ENCODE measurements at regions not wholly inside any gene's neighbourhood (a gene's known extent, or its start where the extent isn't known, plus 50 kb on each side); places are given as distances from the start of the nearest gene placed in this dataset.
"Not testable (repeated sequence)": the region's sequence is repeated elsewhere in the genome, so short reads cannot be mapped to it uniquely, and the experiment has no call there.

DNA sequence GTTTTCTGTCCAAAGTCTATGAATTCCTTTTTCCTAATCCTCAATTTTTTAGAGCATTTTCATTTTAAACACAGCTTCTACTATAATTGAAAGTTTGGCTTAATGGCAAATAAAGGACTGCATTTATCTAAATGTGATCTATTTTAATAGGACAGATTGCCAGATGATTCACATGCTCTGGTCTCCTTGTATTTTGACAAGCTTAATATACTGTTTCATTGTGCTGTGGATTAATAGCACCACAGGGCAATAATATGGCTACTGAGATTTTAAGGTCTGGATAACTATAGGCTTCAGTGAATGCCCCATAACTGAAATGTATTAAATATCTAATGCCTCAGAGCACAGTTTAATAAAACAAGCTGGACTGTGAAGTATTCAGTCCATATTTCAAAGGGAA lies 1362.8 kb downstream of the XPNPEP1 start:
- ATAC-seq (replicated peaks in 6 of 8) = no peak
- in situ Hi-C loops (cut with MboI; ENCODE audit: low pct_unique_long_range_greater_than_20kb in 2 of 9, low sequenced_read_pairs in 9 of 9, unreplicated experiment in 9 of 9) = no loop called here
- Histone ChIP-seq H3K27ac (no peak overlapping the region), H3K4me1 (replicated peaks in 1 of 2) (no peaks in the 10 kb centered on the region), H3K4me3 (no peak overlapping the region)

DNA sequence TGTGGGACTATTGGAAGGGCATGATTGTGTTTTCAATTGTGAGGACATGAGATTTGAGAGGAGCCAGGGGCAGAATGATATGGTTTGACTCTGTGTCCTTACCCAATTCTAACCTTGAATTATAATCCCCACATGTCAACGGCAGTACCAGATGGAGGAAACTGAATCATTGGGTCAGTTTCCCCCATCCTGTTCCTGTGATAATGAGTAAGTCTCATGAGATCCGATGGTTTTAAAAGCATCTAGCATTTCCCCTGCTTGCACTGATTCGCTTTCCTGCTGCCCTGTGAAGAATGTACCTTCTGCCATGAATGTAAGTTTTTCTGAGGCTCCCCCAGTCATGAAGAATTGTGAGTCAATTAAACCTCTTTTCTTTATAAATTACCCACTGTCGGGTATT lies 1367.1 kb downstream of the XPNPEP1 start:
- Histone ChIP-seq H3K4me1 (replicated peaks in 1 of 2) (no peaks in the 10 kb centered on the region), H3K27ac (no peak overlapping the region), H3K4me3 (no peak overlapping the region)
- no peak for ATAC-seq (replicated peaks in 6 of 8)
- in situ Hi-C loops (cut with MboI; ENCODE audit: low pct_unique_long_range_greater_than_20kb in 2 of 9, low sequenced_read_pairs in 9 of 9, unreplicated experiment in 9 of 9) = no loop called here
- WGBS, 10 experiments = 0 to 80% (median 48%) methylated on average over 1 to 4 of the region's 4 CpGs

- Histone ChIP-seq H3K27ac (no peak overlapping the region), H3K4me3 (no peak overlapping the region), H3K4me1 (replicated peaks in 1 of 2) (no peaks in the 10 kb centered on the region)
- in situ Hi-C loops (cut with MboI; ENCODE audit: low pct_unique_long_range_greater_than_20kb in 2 of 9, low sequenced_read_pairs in 9 of 9, unreplicated experiment in 9 of 9) = loop anchor here in 1 of 9 experiments (25.0 kb wide), 2 partner anchors 184 to 434 kb away; no protein-coding TSS in a partner anchor
- ATAC-seq (replicated peaks in 6 of 8) = no peak
- WGBS, 10 experiments = 60 to 80% (median 67%) methylated on average over 1 of the region's 1 CpG; no CpG with 5 or more reads in 7 of the 10 experiments
Measured at GRCh38 chr10:108545921-108546320, 1377.4 kb downstream of the XPNPEP1 start.

- in situ Hi-C loops (cut with MboI; ENCODE audit: low pct_unique_long_range_greater_than_20kb in 2 of 9, low sequenced_read_pairs in 9 of 9, unreplicated experiment in 9 of 9) = loop anchor here in 1 of 9 experiments (25.0 kb wide), 2 partner anchors 182 to 432 kb away; no protein-coding TSS in a partner anchor
- H3K27ac ChIP-seq = no peak overlapping the region
- no peak overlapping the region for H3K4me3 ChIP-seq
- WGBS, 10 experiments = 10 to 100% (median 44%) methylated on average over 1 to 7 of the region's 10 CpGs; no CpG with 5 or more reads in 4 of the 10 experiments
- no peaks in the 10 kb centered on the region for H3K4me1 ChIP-seq (replicated peaks in 1 of 2)
- ATAC-seq (replicated peaks in 6 of 8) = peak in 6 of 8 experiments; percentile 56 to 85 (median 78)
Measured at GRCh38 chr10:108544500-108545120, 1378.7 kb downstream of the XPNPEP1 start.

GRCh38 chr10:108533551-108533950 lies 1369.0 kb upstream of the SORCS1 start:
- H3K4me1 ChIP-seq (replicated peaks in 1 of 2); H3K4me3 ChIP-seq; H3K27ac ChIP-seq; ATAC-seq (replicated peaks in 6 of 8): not testable (repeated sequence)
- WGBS, 10 experiments = 21 to 90% (median 78%) methylated on average over 3 to 6 of the region's 6 CpGs
- in situ Hi-C loops (cut with MboI; ENCODE audit: low pct_unique_long_range_greater_than_20kb in 2 of 9, low sequenced_read_pairs in 9 of 9, unreplicated experiment in 9 of 9) = loop anchor here in 1 of 9 experiments (25.0 kb wide), 2 partner anchors 171 to 421 kb away; no protein-coding TSS in a partner anchor

DNA sequence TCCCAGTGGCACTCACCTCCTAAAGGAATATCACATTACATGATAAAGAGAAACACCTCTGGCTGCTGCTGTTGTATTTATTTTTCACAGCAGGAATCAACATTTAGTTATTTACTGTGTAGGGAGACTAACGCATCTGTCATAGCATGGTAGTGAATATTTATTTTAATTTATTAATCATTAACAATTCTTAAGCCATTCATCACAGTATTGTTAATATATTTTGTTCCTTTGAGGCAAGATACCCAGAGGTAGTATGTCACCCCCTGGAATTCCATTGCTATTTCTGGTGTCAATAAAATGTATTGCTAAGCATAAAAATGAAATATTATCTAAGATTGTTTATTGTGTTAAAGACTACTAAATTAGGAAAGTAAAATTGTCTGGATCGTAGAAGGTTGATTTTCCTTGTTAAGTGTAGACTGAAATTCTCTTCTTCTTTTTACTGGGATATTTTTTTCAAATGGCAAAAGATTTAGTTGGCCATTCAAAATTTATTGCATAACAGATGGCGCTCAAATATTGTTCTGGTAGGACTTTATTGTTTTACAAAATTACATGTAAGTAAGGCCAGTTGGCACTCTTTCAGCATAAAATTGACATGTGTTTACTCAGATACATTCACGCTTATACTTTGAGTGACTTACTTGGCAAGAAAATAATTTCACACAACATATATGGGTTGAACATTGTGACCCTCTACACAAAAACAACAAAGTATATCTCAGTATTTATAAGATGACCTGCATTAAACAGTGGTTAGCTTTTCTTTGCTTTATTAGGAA lies 1358.7 kb upstream of the SORCS1 start:
- in situ Hi-C loops (cut with MboI; ENCODE audit: low pct_unique_long_range_greater_than_20kb in 2 of 9, low sequenced_read_pairs in 9 of 9, unreplicated experiment in 9 of 9) = no loop called here
- H3K4me1 ChIP-seq (replicated peaks in 1 of 2) = no peaks in the 10 kb centered on the region
- ATAC-seq (replicated peaks in 6 of 8) = no peak
- 0 to 100% (median 77%) methylated on average over 2 to 4 of the region's 4 CpGs; no CpG with 5 or more reads in 1 of the 10 experiments for WGBS, 10 experiments
- H3K4me3 ChIP-seq = no peak overlapping the region
- no peak overlapping the region for H3K27ac ChIP-seq

- 0 to 76% (median 24%) methylated on average over 1 to 8 of the region's 8 CpGs; no CpG with 5 or more reads in 2 of the 10 experiments for WGBS, 10 experiments
- no peak overlapping the region for H3K4me3 ChIP-seq
- H3K4me1 ChIP-seq (replicated peaks in 1 of 2) = no peaks in the 10 kb centered on the region
- ATAC-seq (replicated peaks in 6 of 8) = no peak
- no peak overlapping the region for H3K27ac ChIP-seq
- in situ Hi-C loops (cut with MboI; ENCODE audit: low pct_unique_long_range_greater_than_20kb in 2 of 9, low sequenced_read_pairs in 9 of 9, unreplicated experiment in 9 of 9) = no loop called here
Measured at GRCh38 chr10:108521827-108522492, 1357.5 kb upstream of the SORCS1 start.

DNA sequence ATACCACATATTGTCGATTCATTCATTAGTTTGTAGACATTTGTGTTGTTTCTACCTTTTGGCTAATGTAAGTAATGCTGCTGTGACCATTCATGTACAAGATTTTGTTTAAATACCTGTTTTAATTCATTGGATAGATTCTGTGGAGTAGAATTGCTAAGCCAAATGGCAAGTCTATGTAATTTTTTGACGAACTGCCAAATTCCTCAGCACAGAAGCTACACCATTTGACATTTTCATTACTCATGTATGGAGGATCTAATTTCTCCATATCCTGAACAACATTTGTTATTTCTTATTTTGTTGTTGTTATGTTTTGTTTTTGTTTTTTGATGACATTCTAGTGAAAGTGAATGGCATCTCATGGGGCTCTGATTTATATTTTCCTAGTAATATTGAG lies 1351.3 kb upstream of the SORCS1 start:
- ATAC-seq (replicated peaks in 6 of 8) = no peak
- WGBS, 10 experiments = 14 to 100% (median 75%) methylated on average over 1 to 2 of the region's 2 CpGs; no CpG with 5 or more reads in 1 of the 10 experiments
- in situ Hi-C loops (cut with MboI; ENCODE audit: low pct_unique_long_range_greater_than_20kb in 2 of 9, low sequenced_read_pairs in 9 of 9, unreplicated experiment in 9 of 9) = no loop called here
- H3K4me3 ChIP-seq = no peak overlapping the region
- H3K4me1 ChIP-seq (replicated peaks in 1 of 2) = no peaks in the 10 kb centered on the region
- H3K27ac ChIP-seq = no peak overlapping the region

GRCh38 chr10:108500396-108500795 lies 1335.9 kb upstream of the SORCS1 start:
- no peaks in the 10 kb centered on the region for H3K4me1 ChIP-seq (replicated peaks in 1 of 2)
- no peak for ATAC-seq (replicated peaks in 6 of 8)
- 0 to 100% (median 81%) methylated on average over 1 to 3 of the region's 3 CpGs for WGBS, 10 experiments
- H3K4me3 ChIP-seq = no peak overlapping the region
- in situ Hi-C loops (cut with MboI; ENCODE audit: low pct_unique_long_range_greater_than_20kb in 2 of 9, low sequenced_read_pairs in 9 of 9, unreplicated experiment in 9 of 9) = no loop called here
- no peak overlapping the region for H3K27ac ChIP-seq

DNA sequence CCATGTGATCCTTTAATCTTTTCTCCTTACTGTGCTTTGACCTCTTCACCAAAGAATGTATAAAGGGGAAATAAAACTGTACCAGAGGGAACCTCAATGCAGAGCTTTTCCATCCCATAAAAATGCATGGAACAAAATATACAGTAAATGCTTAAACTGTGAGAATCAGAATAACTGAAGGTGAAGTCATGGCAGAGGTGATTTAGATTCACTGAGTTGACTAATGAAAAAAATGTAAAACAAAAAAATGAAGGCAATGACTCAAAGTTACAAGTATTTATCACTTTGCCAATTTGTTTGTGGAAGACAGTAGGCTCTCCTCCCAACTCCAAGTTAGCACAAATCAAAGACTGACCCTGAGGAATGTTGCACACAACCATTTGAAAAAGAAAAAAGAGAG lies 1331.6 kb upstream of the SORCS1 start:
- no peak for ATAC-seq (replicated peaks in 6 of 8)
- in situ Hi-C loops (cut with MboI; ENCODE audit: low pct_unique_long_range_greater_than_20kb in 2 of 9, low sequenced_read_pairs in 9 of 9, unreplicated experiment in 9 of 9) = no loop called here
- Histone ChIP-seq H3K4me1 (replicated peaks in 1 of 2) (no peaks in the 10 kb centered on the region), H3K4me3 (no peak overlapping the region), H3K27ac (no peak overlapping the region)

GRCh38 chr10:108490944-108491343 lies 1326.4 kb upstream of the SORCS1 start:
- Histone ChIP-seq H3K27ac (no peak overlapping the region), H3K4me3 (no peak overlapping the region), H3K4me1 (replicated peaks in 1 of 2) (no peaks in the 10 kb centered on the region)
- WGBS, 10 experiments = 0 to 42% (median 25%) methylated on average over 1 of the region's 1 CpG; no CpG with 5 or more reads in 1 of the 10 experiments
- in situ Hi-C loops (cut with MboI; ENCODE audit: low pct_unique_long_range_greater_than_20kb in 2 of 9, low sequenced_read_pairs in 9 of 9, unreplicated experiment in 9 of 9) = no loop called here
- no peak for ATAC-seq (replicated peaks in 6 of 8)

DNA sequence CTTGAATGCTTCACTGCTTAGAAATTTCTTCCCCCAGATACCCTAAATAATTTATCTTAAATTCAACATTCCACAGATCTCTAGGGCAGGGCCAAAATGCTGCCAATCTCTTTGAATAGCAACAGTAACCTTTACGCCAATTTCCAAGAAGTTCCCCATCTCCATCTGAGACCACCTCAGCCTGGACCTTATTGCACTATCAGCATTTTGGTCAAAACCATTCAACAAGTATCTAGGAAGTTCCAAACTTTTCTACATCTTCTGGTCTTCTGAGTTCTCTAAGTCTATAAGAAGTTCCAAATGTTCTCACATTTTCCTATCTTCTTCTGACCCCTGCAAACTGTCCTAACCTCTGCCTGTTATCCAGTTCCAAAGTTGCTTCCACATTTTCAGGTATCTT lies 1306.9 kb upstream of the SORCS1 start:
- no peak overlapping the region for H3K27ac ChIP-seq
- H3K4me1 ChIP-seq (replicated peaks in 1 of 2) = no peaks in the 10 kb centered on the region
- no peak for ATAC-seq (replicated peaks in 6 of 8)
- no peak overlapping the region for H3K4me3 ChIP-seq
- WGBS, 10 experiments = 83 to 100% (median 100%) methylated on average over 1 of the region's 1 CpG; no CpG with 5 or more reads in 3 of the 10 experiments
- in situ Hi-C loops (cut with MboI; ENCODE audit: low pct_unique_long_range_greater_than_20kb in 2 of 9, low sequenced_read_pairs in 9 of 9, unreplicated experiment in 9 of 9) = no loop called here

DNA sequence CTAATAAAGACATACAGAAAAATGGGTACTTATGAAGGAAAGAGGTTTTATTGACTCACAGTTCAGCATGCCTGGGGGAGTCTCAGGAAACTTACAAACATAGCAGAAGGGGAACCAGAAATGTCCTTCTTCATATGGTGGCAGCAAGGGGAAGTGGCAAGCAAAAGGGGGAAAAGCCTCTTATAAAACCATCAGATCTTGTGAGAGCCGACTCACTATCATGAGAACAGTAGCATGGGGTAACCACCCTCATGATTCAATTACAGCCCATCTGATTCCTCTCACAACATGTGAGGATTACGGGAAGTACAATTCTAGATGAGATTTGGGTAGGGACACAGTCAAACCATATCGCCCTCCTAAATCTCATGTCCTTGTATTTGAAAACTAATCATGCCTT lies 1305.4 kb upstream of the SORCS1 start:
- 0 to 65% (median 50%) methylated on average over 1 to 3 of the region's 3 CpGs; no CpG with 5 or more reads in 1 of the 10 experiments for WGBS, 10 experiments
- ATAC-seq (replicated peaks in 6 of 8) = no peak
- Histone ChIP-seq H3K4me1 (replicated peaks in 1 of 2) (no peaks in the 10 kb centered on the region), H3K4me3 (no peak overlapping the region), H3K27ac (no peak overlapping the region)
- in situ Hi-C loops (cut with MboI; ENCODE audit: low pct_unique_long_range_greater_than_20kb in 2 of 9, low sequenced_read_pairs in 9 of 9, unreplicated experiment in 9 of 9) = no loop called here
